ENCODE measurements at regions not wholly inside any gene's neighbourhood (a gene's known extent, or its start where the extent isn't known, plus 50 kb on each side); places are given as distances from the start of the nearest gene placed in this dataset.

DNA sequence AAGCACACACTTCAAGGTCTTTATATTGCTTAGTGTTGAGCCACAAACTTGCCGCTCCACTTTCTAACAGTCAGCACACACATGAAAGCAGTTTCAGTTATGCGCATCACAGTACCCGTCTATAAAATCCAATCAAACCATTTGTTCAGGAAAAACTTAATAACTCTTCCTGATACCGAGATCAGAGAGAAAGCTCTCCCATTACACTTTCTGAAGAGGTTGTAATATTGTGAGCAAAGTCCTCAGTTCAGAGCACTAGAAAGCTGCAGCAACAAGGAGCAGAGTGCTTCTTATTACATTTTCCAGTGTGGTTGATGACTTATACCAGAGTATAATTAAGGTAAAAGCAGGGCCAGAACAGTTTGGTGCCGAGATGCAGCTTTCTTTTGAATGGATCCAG, 102.8 kb upstream of the F3 start:
- no peak for DNase-seq (ENCODE audit: low spot score)

DNA sequence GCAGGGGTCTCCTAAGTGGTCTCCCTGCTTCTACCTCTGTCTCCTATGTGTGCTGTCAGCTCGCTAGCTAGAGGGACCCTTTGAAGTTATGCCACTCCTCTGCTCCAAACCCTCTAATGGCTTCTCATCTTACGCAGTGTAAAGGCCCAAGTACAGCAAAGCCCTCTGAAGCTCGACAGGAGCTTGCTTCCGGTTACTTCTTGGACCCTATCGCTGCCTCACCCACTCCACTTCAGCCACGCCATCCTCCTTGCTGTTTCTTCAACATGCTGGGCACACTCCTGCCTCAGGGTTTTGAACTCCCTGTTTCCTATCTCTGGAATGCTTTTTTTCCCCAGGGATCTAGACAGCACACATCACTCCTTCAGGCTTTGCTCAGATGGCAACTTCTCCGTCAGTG, 102.3 kb upstream of the F3 start:
- no peak for DNase-seq (ENCODE audit: low spot score)

DNA sequence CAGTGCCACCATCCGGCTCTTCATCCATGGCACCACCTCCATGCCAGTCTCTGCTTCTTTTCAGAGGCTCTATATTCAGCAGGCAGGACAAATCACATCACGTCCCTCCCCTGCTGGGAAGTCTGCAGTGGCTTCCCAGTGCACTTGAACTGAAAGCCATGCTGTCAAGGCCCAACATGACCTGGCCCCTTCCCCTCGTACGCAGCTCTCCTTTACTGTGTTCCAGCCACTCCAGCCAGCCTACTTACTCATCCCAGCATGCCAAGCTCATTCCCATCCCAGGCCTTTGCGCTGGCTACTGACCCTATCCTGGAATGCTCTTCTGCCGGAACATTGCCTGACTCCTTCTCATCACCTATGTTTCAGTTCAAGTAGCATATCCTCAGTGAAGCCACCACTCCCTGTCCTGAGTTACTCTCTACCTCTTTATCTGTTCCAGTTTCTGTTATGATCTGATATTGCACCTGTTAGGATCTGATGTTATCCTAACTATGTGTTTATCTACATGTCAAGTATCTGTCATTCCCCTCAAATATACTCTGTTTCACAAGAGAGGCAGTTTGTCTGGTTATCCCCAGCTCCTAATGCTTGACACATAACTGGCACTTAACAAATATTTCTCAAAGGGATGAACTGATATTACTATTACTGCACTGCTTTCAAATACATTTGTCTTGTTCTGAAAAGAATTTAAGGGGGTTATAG, 101.2 kb upstream of the F3 start:
- no peak for DNase-seq (ENCODE audit: low spot score)

DNA sequence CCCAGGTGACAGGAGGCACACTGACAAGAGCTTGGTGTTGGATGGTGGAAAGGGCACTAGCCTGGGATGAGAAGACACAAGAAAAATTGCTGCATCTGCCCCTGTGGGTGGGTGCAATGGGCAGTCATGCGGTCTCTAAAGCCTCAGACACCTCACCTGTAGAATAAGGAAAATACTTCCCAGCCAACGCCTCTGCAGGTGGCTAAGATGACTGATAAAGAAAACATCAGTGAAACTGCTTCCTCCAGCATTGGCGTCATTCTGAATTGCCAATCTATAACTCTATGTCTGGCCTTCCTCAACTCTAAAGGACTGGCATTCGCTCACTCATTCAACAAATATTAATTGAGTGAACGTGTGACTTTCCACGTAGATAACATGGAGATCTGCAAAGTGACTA, 100.4 kb upstream of the F3 start:
- no peak for DNase-seq (ENCODE audit: low spot score)

DNA sequence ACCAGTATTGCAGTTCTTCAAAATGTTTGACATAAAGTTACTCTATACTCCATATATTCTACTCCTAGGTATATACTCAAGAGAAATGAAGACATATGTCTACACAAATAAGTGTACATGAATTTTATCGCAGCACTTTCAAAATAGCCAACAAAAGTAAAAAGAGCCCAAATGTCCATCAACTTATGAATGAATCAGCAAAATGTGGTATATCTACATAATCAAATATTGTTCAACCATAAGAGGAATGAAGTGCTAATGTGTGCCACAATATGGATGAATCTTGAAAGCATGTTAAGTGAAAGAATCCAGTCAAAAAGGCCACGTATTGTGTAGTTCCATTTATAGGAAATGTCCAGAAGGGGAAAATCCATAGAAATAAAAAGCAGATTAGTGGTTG, 98.6 kb upstream of the F3 start:
- no peak for DNase-seq (ENCODE audit: low spot score)

DNA sequence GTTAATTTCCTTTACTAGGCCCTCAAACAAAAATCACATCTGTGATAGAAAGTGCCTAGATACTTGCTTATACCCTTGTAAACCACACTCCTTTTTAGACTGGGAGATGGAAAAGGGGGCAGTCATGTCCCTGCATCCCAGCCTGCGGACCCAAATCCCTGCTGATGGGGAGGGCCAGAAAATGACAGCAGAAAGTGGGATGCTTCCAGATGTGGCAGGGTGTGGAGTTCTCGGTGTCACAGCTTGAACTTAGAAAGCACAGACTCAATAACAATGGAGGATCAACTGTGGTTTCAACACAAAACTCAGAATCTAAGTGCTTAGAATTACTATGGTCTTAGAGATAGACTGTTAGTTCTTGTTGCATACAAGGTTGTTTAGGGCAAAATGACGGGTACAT, 95.6 kb upstream of the F3 start:
- no peak for DNase-seq (ENCODE audit: low spot score)

DNA sequence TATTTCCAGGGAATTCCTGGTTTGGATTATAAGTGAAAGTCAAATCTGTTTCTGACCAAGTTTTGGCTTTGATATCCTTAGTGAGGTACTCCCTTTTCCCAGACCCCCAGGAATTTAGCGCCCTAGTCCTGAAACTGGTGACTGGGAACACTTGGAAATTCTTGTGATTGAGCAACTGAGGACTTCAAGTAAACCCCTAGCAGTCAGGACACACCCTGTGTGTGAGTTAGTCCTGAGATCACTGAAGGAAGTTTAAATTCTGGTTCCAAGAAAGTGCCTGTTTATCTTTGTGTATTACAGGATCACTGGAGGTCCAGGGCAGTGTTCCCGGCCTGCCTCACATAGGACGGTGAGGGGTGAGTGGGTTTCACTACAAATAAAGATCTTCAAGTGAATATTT, 95.1 kb upstream of the F3 start:
- no peak for DNase-seq (ENCODE audit: low spot score)

DNA sequence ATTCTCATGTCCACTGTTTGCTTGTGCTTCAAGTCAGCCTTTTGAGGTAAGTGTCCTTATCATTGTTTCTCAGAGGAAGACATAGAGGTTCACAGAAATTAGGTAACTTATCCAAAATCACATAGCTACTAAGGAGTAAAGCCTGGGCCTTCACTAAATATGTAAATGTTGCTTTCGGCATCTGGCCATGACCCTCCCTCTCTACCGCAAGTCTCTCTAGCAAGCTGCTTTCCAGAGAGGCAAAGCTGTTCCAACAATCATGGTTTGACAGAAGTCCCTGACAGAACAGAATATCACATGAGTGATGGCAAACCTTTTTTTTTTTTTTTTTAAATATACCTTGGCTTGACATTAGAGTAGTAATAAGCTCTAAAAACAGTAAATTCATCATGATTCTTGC, 94.5 kb upstream of the F3 start:
- no peak for DNase-seq (ENCODE audit: low spot score)

DNA sequence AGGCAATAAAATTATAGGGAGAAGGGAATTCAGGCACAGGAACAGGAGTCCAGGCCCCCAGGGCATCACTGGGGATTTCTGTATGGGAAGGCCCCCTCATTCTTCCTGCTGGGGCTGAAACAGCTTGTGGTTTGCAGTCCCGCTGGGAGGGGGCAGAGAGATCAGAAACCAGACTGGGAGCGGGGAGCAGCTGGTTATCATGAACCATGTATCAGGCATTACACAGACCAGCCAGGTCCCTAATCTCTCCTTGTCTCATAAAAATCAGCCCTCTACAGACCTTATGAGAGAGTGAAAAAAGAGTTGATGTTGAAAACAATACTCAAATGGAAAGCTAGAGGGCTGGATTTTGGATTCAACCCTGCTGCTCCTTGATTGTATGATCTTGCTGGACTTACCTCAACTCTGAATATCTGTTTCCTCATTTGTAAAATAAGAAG, 93.4 kb upstream of the F3 start:
- DNase-seq (ENCODE audit: low spot score), result no peak

DNA sequence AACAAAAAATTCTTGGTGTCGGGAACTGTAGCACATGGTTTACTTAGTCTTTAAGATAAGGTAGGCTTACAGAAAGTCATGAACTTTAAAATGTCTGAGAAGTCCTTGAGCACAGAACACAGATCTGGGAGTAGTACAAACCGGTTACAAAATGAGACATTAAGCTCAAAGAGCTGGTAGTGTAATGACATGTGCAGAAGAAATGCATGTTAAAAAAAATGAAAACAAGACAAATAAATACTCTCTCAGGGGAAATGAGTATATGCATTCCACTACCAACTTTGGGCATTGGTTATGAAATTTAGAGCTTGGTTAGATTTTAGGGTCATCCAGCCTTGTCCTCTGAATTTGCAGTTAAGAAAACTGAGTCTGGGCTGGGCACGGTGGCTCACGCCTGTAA, 91.5 kb upstream of the F3 start:
- no peak for DNase-seq (ENCODE audit: low spot score)

DNA sequence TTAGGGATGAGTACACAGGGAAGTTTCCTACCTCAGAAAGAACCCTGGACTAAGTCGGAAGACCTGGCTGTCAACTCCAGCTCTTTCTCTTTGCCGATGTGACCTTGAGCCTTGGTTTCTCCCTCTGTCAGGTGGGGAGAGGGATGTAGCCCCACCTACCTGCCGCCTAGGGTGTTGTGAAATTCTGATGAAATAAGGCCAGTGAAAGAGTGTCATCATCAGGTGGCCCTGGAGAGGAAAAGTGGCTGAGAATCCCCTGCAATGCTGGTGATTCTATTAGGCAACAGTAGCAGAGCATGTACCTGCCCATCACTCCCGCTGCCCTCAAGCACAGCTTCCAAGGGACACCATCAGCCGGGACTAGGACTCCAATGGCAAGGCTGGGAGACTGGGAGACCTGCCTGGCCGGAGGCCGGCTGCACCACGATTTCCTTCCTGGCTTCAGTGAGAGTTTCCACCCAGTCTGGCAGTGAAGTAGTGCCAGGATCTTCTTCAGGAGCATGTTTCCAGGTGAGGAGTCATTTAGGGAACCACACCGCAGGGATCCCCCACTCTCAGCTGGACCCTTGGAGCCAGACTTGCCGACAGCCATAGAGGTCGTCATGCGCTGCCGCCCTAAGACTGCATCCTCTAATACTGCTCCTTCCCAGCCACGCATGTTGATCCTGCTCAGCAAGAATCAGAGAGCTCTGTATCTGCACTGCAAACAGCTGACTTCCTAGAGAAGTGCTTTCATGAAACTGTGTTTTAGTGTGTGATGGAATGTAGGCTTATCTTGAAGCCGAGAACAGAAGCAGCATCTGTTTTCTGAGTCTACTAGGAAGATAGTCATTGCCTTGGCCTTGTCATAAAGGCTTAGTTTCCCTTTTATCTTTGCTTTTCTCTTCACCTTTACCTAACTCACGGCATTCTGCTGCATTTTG, 88.0 kb upstream of the F3 start:
- no peak for DNase-seq (ENCODE audit: low spot score)

DNA sequence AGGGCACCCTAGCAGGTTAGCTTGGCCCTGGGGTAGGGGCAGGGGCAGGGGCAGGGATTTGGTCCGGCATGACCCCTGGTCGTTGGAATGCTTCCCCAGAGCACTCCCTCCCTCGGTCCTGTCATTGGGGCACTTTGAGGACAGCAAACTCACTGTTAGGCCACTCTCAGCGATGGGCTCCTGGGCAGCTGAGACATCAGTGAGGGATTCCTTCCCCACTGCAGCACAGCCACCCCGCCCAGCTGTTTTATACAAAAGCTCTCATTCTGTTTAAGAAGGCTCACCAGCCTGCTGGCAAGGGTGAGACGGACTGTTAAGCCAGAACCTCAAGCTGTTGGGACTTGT, 86.9 kb upstream of the F3 start:
- no peak for DNase-seq (ENCODE audit: low spot score)

DNA sequence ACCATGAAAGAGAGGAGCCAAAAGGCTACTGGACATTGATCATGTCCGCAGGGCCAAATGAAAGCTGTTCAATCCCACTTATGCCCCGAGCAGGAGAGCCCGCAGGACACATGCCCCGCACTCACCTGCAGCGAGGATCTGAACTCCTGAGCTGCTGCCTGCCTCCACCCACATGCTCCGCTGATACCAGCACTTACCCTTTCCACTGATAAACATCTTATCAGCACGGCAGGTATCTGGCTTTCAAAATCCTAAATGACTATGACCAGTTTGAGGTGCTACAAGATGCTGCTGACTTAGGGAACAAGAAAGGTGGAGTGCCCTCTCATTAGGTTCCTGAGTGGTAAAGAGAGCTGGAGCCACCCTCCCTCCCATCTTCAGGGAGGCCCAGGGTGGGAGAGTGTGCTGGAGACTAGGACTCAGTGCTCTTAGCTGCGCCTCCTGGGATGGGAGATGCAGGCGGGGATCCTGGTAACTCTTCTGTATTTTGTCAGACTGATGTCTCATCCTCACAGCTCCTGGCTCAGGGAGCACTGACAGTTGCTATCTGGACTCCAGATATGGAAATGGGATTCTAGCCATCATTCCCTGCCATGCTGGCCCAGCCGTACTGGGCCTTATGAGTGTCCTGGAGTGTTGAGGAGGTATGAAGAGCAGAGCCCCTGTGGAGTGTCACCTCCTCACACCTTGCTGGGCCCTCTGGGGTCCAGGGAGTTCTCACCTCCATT, 86.4 kb upstream of the F3 start:
- DNase-seq (ENCODE audit: low spot score), result no peak

DNA sequence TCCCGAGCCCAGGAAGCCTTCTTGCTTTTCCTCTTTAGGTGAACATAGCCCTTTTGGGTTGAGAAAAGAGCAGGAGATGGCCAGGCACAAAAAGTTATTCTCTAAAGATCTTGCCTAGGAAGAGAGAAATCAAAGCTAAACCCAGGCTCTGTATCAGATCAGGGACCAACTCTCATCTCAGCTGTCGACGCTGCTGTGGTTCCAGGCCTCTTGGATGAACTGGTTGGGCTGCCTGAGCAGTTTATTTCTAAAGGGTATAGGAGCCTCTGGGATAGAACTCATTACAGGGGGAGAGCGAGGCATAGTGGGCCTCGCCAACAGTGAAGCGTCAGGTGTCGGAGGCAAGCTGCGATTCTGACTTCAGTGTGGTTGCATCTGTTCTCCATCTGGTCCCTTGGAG, 82.6 kb upstream of the F3 start:
- DNase-seq (ENCODE audit: low spot score), result no peak

DNA sequence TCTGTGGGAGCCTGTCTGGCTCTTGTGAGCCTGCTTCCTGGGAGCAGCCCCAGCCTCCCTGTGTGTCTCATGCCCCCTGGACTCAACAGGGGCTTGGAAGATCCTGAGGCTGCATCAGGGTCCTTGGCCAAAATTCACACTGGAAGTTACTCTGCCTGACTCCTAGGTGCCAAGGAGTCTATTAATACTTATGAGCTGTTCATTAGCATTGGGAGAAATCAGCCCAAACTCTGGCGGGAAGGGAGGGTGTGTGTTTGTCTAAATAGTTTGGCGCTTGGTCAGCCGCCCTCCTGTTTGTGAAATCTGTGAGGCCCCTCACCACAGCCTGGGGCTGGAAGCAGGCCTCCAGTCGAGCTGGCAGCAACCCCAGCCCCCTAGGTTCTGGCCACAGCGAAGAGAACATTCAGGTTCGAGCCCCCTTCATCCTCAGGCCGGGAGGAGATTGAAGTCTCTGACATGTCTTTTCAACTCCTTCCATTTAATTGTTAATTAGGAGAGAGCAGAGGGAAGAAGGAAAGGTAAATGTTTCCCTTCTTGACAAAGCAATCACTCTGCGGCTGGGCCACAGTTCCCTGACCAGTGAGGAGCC, 82.1 kb upstream of the F3 start:
- no peak for DNase-seq (ENCODE audit: low spot score)

DNA sequence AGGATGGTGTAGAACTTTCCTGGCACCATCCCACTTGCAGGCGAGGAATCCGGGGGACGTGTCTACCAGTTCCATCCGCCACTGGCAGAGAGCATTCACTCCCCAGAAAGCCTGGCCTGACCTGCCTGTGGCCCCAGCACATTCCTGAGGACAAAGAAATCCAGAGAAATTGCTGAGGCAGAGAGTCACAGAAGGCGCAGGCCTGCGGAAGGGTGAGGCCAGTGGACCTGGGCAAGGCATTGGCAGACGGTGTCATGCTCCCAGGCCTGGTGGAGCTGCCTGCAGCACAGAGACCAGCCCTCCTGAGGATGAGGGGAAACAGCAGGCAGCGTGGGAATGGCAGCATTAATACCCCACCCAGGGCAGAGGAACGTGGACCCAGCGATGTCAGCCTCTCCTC, 81.2 kb upstream of the F3 start:
- DNase-seq (ENCODE audit: low spot score), result no peak

DNA sequence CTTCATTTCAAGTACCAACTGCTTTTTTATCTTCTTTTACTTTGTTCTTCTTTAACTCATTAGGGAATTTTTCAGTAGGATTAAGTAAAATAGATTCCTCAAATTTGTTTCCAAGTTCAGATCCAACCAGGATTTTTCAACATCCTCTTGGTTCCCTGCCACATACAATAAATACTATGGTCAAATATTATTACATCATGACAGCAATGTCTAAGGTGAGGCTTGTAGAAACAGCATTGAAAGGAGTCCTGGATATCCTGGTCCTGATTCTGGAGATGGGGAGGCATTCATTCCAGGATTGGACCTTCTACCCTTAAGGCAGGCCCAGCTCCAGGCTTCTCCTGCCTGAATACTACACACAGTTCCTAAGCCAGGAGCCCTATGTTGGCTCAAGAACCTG, 80.2 kb upstream of the F3 start:
- no peak for DNase-seq (ENCODE audit: low spot score)

DNA sequence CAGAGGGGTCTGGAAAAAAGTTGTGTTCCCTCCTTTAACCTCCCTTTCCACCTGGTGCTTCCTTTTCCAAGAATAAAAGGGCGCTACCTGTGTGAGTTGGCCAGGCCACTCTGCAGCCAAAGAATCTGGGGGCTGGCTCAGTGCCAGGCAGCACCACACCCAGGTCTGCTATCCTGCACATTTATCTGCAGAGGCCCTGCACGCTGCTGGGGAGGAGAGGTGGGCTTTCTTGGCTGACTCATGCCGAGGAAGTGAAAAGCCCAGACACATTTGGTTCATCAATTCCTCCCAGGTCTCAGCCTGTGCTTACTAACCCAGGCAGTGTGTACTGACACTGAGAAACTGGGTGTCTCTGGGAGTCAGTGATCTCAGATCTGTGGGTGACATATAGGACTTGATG, 79.8 kb upstream of the F3 start:
- DNase-seq (ENCODE audit: low spot score), result no peak

DNA sequence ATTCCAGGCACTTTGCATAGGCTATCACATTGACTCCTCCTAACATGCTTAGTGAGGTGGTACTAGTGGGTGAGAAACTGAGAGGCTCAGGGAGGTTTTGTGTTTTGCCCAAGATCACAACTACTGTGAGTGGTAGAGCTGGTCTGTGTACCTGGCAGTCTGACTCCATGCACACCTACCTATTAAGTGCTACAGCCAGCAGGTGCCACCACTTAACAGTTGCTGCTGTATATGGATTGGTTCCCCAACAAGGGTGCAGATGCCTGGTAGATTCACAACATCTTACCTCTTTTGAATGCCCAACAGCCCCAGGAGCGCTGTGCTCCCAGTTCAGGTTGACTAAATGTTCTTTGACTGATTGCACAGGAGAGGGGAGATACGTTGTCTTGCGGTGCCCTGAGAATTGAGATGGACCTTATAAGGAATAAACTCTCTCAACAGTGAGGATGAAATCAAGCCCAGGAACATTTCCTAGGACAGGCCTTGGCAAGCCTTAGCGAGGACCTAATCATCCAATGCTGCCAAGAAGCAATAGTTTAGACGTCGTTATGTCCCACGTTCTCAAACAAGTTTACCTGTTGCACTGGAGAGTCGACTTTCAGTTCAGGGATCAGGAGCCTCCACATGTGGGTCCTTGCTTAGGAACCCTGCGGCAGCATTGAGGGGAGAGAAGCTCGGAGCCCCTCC, 78.9 kb upstream of the F3 start:
- no peak for DNase-seq (ENCODE audit: low spot score)

DNA sequence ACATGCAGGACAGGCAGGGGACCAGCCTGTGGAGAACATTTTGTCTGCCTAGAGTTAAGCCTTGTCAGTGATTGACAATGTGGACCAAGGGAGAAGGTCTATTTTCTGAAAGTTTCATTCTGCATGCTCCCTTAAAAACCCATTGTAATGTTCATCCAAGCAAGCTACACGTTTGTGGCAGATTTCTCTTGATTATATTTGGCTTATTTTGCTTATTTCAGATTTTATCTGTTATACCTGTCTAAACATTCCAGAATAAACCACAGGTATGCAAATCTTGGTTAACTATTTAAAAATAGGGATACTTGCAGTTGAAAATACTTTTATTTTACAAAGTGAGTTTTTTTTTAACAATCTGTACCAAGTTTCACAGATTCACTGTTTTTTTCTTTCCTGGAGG, 78.2 kb upstream of the F3 start:
- no peak for DNase-seq (ENCODE audit: low spot score)

DNA sequence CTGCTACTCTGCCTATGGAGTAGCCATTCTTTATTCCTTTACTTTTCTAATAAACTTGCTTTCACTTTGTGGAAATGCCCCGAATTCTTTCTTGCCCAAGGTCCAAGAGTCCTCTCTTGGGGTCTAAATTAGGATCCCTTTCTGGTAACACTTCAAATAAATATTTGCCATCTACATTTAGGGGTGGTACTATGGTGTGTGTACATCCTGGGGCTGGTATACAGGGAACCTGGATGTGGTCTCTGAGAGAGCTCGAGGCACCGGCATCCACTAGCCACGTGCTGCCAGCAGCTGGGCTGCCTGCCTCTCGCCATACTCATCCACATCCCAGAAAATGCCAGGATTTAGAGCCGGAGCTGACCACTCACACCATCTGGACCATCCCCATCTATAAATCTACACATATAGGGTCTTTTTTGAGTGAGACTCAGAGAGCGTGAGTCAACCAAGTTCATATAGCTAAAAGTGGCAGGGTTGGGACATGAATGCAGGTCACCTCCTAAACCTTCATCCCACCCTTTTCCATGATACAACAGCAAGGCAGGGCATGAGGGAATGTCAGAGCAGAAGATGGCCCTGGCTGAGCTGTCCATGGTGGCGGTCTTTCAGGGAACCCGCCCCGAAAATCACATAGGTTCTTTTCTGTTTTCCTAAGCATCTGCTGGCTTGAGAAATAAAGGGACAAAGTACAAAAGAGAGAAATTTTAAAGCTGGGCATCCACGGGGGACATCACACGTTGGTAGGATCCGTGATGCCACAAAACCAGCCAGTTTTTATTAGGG, 76.6 kb upstream of the F3 start:
- DNase-seq (ENCODE audit: low spot score), result no peak

Measured in putamen (tissue), 1 donor.